OCI-LY1 (cell line): ENCODE measurements at regions not wholly inside any gene's neighbourhood (a gene's known extent, or its start where the extent isn't known, plus 50 kb on each side); places are given as distances from the start of the nearest gene placed in this dataset.

Experiments
- H2AFZ ChIP-seq: fragments of 200-600 bp; sonication (generic), shearing (Covaris generic); 2 replicates; pipeline ENCODE4 v1.6.0; 2014; ENCODE audit warnings: antibody characterized with exemption, mild to moderate bottlenecking, low read length
- H3F3A ChIP-seq: fragments of 200-600 bp; sonication (generic), shearing (Covaris generic); 2 replicates; pipeline ENCODE4 v1.6.0; 2014; ENCODE audit warnings: mild to moderate bottlenecking, antibody characterized with exemption, low read length, moderate library complexity; ENCODE audit not compliant: insufficient read depth
- H3K27ac ChIP-seq: fragments of 200-600 bp; sonication (generic); 2 replicates; pipeline ENCODE4 v1.5.1; 2014; ENCODE audit warnings: low read length, mixed run types, mild to moderate bottlenecking, low read depth; ENCODE audit not compliant: poor library complexity, severe bottlenecking
- H3K27me3 ChIP-seq: fragments of 200-600 bp; sonication (generic); 2 replicates; pipeline ENCODE4 v1.6.0; 2014; ENCODE audit warnings: antibody characterized with exemption, mild to moderate bottlenecking, low read length, moderate library complexity; ENCODE audit not compliant: insufficient read depth
- H3K36me3 ChIP-seq: fragments of 200-600 bp; sonication (generic); 2 replicates; pipeline ENCODE4 v1.6.1; 2014; ENCODE audit warnings: mild to moderate bottlenecking, antibody characterized with exemption, low read length, moderate library complexity, mixed read lengths; ENCODE audit not compliant: insufficient read depth
- H3K4me1 ChIP-seq: fragments of 200-600 bp; sonication (generic); 2 replicates; pipeline ENCODE4 v1.5.1; 2014; ENCODE audit warnings: mild to moderate bottlenecking, low read length, moderate library complexity; ENCODE audit not compliant: insufficient read depth, severe bottlenecking
- H3K4me2 ChIP-seq: fragments of 200-600 bp; sonication (generic), shearing (Covaris generic); 2 replicates; pipeline ENCODE4 v1.6.1; 2014; ENCODE audit warnings: low read length
- H3K4me3 ChIP-seq: fragments of 200-600 bp; sonication (generic); 2 replicates; pipeline ENCODE4 v1.5.1; 2014; ENCODE audit warnings: low read length, low read depth, mild to moderate bottlenecking, mixed read lengths; ENCODE audit not compliant: poor library complexity, severe bottlenecking
- H3K79me2 ChIP-seq: fragments of 200-600 bp; shearing (Covaris generic); 2 replicates; pipeline ENCODE4 v1.6.1; 2016; ENCODE audit warnings: mixed run types, low read length, mixed read lengths; ENCODE audit not compliant: insufficient read depth
- H3K9ac ChIP-seq: fragments of 200-600 bp; sonication (generic), shearing (Covaris generic); 2 replicates; pipeline ENCODE4 v1.6.1; 2014; ENCODE audit warnings: mild to moderate bottlenecking, low read length, mixed read lengths
- H3K9me2 ChIP-seq: fragments of 200-600 bp; sonication (generic), shearing (Covaris generic); 2 replicates; pipeline ENCODE4 v1.6.1; 2014; ENCODE audit warnings: low read depth, mild to moderate bottlenecking, low read length, mixed read lengths
- H3K9me3 ChIP-seq: fragments of 200-600 bp; shearing (Covaris generic); 2 replicates; pipeline ENCODE4 v1.6.1; 2014; ENCODE audit warnings: low read length, mixed read lengths
- H4K20me1 ChIP-seq: fragments of 200-600 bp; sonication (generic), shearing (Covaris generic); 2 replicates; pipeline ENCODE4 v1.6.0; 2016; ENCODE audit warnings: mild to moderate bottlenecking, low read length; ENCODE audit not compliant: insufficient read depth
- EZH2 ChIP-seq: fragments of 200-600 bp; sonication (generic), shearing (Covaris generic); IDR thresholded peaks from 2 replicates; pipeline ENCODE4 v1.8.0; 2017; ENCODE audit warnings: borderline replicate concordance, mixed run types, mild to moderate bottlenecking, antibody characterized with exemption, low read length, moderate library complexity, mixed read lengths
- TF ChIP-seq, protein P1 (sequence below): fragments of 200-600 bp; sonication (generic), shearing (Covaris generic); IDR thresholded peaks from 2 replicates; pipeline ENCODE4 v1.5.1; 2017; ENCODE audit warnings: mild to moderate bottlenecking, antibody characterized with exemption, low read length, moderate library complexity, mixed read lengths

DNA sequence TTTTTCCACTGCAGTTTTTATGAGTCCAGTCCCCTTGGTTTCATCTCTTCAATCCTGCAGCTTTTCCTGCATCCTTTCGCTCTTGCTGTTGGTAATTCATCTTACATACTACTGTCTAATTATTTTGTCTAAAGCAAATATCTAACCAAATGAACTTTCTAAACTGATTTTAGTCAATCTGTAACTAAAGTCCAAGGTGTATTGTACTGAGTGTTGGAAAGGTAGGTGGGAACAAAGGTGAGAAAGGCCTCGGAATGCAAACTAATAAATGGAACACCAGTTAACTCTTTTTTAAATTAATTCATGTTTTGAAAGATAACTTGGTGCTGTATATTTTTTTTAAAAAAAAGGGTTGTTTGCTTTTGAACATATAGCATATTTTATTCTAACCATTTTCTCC, 152.7 kb upstream of the CYLC2 start:
- Histone ChIP-seq H3K4me3 (no peak overlapping the region), H2AFZ (no peak overlapping the region), H3F3A (no peaks in the 10 kb centered on the region), H3K27ac (no peak overlapping the region), H3K27me3 (no peaks in the 10 kb centered on the region), H3K9me2 (no peaks in the 10 kb centered on the region), H3K4me1 (no peaks in the 10 kb centered on the region), H3K9ac (no peak overlapping the region), H3K79me2 (no peaks in the 10 kb centered on the region), H3K4me2 (no peak overlapping the region), H3K36me3 (no peaks in the 10 kb centered on the region), H3K9me3 (no peaks in the 10 kb centered on the region), H4K20me1 (no peaks in the 10 kb centered on the region)
- TF ChIP-seq, protein P1, sequence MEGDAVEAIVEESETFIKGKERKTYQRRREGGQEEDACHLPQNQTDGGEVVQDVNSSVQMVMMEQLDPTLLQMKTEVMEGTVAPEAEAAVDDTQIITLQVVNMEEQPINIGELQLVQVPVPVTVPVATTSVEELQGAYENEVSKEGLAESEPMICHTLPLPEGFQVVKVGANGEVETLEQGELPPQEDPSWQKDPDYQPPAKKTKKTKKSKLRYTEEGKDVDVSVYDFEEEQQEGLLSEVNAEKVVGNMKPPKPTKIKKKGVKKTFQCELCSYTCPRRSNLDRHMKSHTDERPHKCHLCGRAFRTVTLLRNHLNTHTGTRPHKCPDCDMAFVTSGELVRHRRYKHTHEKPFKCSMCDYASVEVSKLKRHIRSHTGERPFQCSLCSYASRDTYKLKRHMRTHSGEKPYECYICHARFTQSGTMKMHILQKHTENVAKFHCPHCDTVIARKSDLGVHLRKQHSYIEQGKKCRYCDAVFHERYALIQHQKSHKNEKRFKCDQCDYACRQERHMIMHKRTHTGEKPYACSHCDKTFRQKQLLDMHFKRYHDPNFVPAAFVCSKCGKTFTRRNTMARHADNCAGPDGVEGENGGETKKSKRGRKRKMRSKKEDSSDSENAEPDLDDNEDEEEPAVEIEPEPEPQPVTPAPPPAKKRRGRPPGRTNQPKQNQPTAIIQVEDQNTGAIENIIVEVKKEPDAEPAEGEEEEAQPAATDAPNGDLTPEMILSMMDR, result no peak
- TF ChIP-seq EZH2, result no peak

DNA sequence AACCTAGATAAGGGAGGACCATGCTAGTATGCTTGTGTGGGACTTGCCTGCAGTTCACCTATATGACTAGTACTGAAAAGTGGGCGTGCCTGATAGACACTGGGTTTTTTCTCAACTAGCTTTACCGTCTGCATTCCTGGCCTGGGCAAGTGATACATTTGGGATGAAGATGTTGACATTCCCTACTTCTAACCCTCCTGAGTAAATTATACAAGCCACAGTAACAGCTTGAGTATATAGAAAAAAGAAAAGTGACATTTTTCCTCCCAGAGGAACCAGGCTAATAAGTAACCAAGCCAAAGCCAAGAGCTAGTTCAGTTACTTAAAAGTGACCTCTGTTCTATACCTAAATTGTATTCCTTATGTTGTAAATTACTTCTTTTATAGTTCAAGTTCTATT, 153.8 kb upstream of the CYLC2 start:
- H3F3A ChIP-seq, result no peaks in the 10 kb centered on the region
- H2AFZ ChIP-seq, result no peak overlapping the region
- no peaks in the 10 kb centered on the region for H4K20me1 ChIP-seq
- H3K36me3 ChIP-seq, result no peaks in the 10 kb centered on the region
- no peak overlapping the region for H3K27ac ChIP-seq
- no peak overlapping the region for H3K9ac ChIP-seq
- TF ChIP-seq EZH2, result no peak
- TF ChIP-seq, protein P1, result no peak
- no peak overlapping the region for H3K4me3 ChIP-seq
- no peaks in the 10 kb centered on the region for H3K9me2 ChIP-seq
- H3K27me3 ChIP-seq, result no peaks in the 10 kb centered on the region
- H3K4me1 ChIP-seq, result no peaks in the 10 kb centered on the region
- H3K4me2 ChIP-seq, result no peak overlapping the region
- no peaks in the 10 kb centered on the region for H3K79me2 ChIP-seq
- no peaks in the 10 kb centered on the region for H3K9me3 ChIP-seq

DNA sequence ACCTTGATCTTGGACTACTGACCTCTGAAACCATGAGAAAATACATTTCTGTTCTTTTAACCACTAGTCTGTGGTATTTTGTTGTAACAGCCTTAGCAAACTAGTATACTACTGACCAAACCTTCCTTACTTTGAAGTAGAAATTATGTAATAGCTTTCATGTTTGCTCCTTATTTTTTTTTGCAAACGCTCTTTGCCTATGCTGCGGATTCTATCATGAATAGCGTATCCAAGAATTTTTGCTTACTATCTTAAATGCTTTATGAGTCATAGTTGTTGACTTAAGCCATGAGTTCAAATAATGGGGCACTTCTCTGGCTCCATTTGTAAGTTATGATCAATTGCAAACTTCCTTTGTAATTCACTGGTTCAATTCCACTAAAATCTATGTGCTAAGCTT, 154.8 kb upstream of the CYLC2 start:
- no peak overlapping the region for H3K4me2 ChIP-seq
- H4K20me1 ChIP-seq, result no peaks in the 10 kb centered on the region

More for the DNA sequence above, 154.8 kb upstream of the CYLC2 start:
- no peaks in the 10 kb centered on the region for H3K36me3 ChIP-seq
- H3K27ac ChIP-seq, result no peak overlapping the region
- H3K79me2 ChIP-seq, result no peaks in the 10 kb centered on the region
- no peak overlapping the region for H2AFZ ChIP-seq
- no peaks in the 10 kb centered on the region for H3K27me3 ChIP-seq
- H3F3A ChIP-seq, result no peaks in the 10 kb centered on the region
- no peaks in the 10 kb centered on the region for H3K4me1 ChIP-seq
- no peaks in the 10 kb centered on the region for H3K9me2 ChIP-seq
- TF ChIP-seq, protein P1, result no peak
- no peak for TF ChIP-seq EZH2
- no peaks in the 10 kb centered on the region for H3K9me3 ChIP-seq
- no peak overlapping the region for H3K9ac ChIP-seq
- no peak overlapping the region for H3K4me3 ChIP-seq
